CD4-positive, alpha-beta T cell treated with Interleukin-15 for 4 hours (primary cell): ENCODE measurements at regions not wholly inside any gene's neighbourhood (a gene's known extent, or its start where the extent isn't known, plus 50 kb on each side); places are given as distances from the start of the nearest gene placed in this dataset.

ENCODE experiments used
- DNase-seq: peaks from one replicate; pipeline ENCODE4 v3.0.0-alpha.2; 2020; ENCODE audit warnings: low spot score

- DNase-seq: no peak
These were observed 63.9 kb upstream of the BARHL2 start for GRCh38 chr1:90780981-90781380.

GRCh38 chr1:90779573-90779972 is 62.5 kb upstream of the BARHL2 start:
- DNase-seq: no peak

GRCh38 chr1:90778486-90778885 is 61.4 kb upstream of the BARHL2 start:
- DNase-seq: no peak

- DNase-seq: no peak
These were observed 56.7 kb upstream of the BARHL2 start for GRCh38 chr1:90773812-90774211.

GRCh38 chr1:90768826-90769225 is 51.7 kb upstream of the BARHL2 start:
- DNase-seq: no peak

- DNase-seq: no peak
These were observed 51.0 kb upstream of the BARHL2 start for GRCh38 chr1:90768098-90768497.
